Choroid plexus epithelial cell (primary cell): ENCODE measurements at regions not wholly inside any gene's neighbourhood (a gene's known extent, or its start where the extent isn't known, plus 50 kb on each side); places are given as distances from the start of the nearest gene placed in this dataset.

ENCODE experiments used
- DNase-seq: peaks from one replicate; pipeline ENCODE4 v3.0.0-alpha.2; 2010; ENCODE audit warnings: low read depth
- H3K4me3 ChIP-seq: 2 replicates; pipeline ENCODE4 v1.5.1; 2011; ENCODE audit warnings: low read depth, mild to moderate bottlenecking, control low read depth, low read length, moderate library complexity
- CTCF ChIP-seq: conservative IDR thresholded peaks from 2 replicates; pipeline ENCODE4 v1.5.1; 2011; ENCODE audit warnings: low read depth, mild to moderate bottlenecking, control low read depth, inconsistent platforms, low read length, moderate library complexity

- H3K4me3 ChIP-seq = no peak overlapping the region
- no peak for TF ChIP-seq CTCF
- DNase-seq = no peak
Measured at GRCh38 chr9:90064248-90064647, 459.4 kb downstream of the GADD45G start.

- no peak for DNase-seq
Measured at GRCh38 chr9:90064971-90065370, 460.2 kb downstream of the GADD45G start.

GRCh38 chr9:90065851-90066250, 461.0 kb downstream of the GADD45G start:
- DNase-seq = no peak
- no peak for TF ChIP-seq CTCF
- no peak overlapping the region for H3K4me3 ChIP-seq

More at GRCh38 chr9:90064971-90065370, 460.2 kb downstream of the GADD45G start:
- TF ChIP-seq CTCF = no peak
- H3K4me3 ChIP-seq = no peak overlapping the region

GRCh38 chr9:90069085-90069484, 464.3 kb downstream of the GADD45G start:
- no peak for DNase-seq
- H3K4me3 ChIP-seq = no peak overlapping the region
- no peak for TF ChIP-seq CTCF

GRCh38 chr9:90070056-90070455, 465.2 kb downstream of the GADD45G start:
- no peak for TF ChIP-seq CTCF
- no peak overlapping the region for H3K4me3 ChIP-seq
- DNase-seq = no peak

GRCh38 chr9:90070469-90070868, 465.7 kb downstream of the GADD45G start:
- H3K4me3 ChIP-seq = no peak overlapping the region
- DNase-seq = no peak
- TF ChIP-seq CTCF = no peak

GRCh38 chr9:90070931-90071660, 466.3 kb downstream of the GADD45G start:
- no peak for TF ChIP-seq CTCF
- no peak for DNase-seq
- no peak overlapping the region for H3K4me3 ChIP-seq
